ENCODE measurements at regions not wholly inside any gene's neighbourhood (a gene's known extent, or its start where the extent isn't known, plus 50 kb on each side); places are given as distances from the start of the nearest gene placed in this dataset.

DNA sequence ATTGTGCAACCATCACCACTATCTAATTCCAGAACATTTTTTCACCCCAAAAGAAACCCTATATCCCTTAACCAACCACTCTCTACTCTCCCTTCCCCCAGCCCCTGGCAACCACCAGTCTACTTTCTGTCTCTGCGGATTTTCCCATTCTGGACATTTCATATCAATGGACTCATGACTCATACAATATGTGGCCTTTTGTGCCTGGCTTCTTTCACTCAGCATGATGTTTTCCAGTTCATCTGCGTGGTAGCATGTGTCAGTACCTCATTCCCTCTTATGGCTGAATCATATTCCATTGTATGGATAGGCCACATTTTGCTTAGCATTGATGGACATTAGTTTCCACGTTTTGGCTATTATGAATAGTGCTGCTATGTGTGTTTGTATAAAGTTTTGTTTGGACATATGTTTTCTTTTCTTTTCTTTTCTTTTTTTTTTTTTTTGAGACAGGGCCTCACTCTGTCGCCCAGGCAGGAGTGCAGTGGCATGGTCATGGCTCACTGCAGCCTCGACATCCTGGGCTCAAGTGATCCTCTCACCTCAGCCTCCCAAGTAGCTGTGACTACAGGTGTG is 335.4 kb downstream of the BCOR start:
- TF ChIP-seq EZH2 (IDR thresholded peaks at IDR 0.05; ENCODE audit: borderline replicate concordance, low read length) = no peak
- TF ChIP-seq, protein P1, sequence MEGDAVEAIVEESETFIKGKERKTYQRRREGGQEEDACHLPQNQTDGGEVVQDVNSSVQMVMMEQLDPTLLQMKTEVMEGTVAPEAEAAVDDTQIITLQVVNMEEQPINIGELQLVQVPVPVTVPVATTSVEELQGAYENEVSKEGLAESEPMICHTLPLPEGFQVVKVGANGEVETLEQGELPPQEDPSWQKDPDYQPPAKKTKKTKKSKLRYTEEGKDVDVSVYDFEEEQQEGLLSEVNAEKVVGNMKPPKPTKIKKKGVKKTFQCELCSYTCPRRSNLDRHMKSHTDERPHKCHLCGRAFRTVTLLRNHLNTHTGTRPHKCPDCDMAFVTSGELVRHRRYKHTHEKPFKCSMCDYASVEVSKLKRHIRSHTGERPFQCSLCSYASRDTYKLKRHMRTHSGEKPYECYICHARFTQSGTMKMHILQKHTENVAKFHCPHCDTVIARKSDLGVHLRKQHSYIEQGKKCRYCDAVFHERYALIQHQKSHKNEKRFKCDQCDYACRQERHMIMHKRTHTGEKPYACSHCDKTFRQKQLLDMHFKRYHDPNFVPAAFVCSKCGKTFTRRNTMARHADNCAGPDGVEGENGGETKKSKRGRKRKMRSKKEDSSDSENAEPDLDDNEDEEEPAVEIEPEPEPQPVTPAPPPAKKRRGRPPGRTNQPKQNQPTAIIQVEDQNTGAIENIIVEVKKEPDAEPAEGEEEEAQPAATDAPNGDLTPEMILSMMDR (IDR thresholded peaks at IDR 0.05; ENCODE audit: low read length) = no peak
- H3K4me3 ChIP-seq (ENCODE audit: low read depth, low read length, poor library complexity, severe bottlenecking) = no peak overlapping the region
- no peak overlapping the region for H3K4me2 ChIP-seq (ENCODE audit: low read length)
- no peaks in the 10 kb centered on the region for H3K36me3 ChIP-seq (ENCODE audit: insufficient read depth, low read length)
- H3K9ac ChIP-seq (ENCODE audit: low read length) = no peak overlapping the region
- H4K20me1 ChIP-seq (ENCODE audit: insufficient read depth, low read length) = no peaks in the 10 kb centered on the region
- no peak overlapping the region for H2AFZ ChIP-seq (ENCODE audit: low read length)
- H3K27ac ChIP-seq (ENCODE audit: low read depth, low read length, poor library complexity, severe bottlenecking) = peak overlapping the region; percentile 100
- H3K9me2 ChIP-seq (ENCODE audit: low read depth, low read length) = no peaks in the 10 kb centered on the region
- 0 out of 2 replicates have a peak, but pooled peaks cover 4% of the 10 kb centered on the region for H3F3A ChIP-seq (ENCODE audit: insufficient read depth, low read length)
- H3K9me3 ChIP-seq (ENCODE audit: low read length) = no peaks in the 10 kb centered on the region
- no peaks in the 10 kb centered on the region for H3K79me2 ChIP-seq (ENCODE audit: insufficient read depth, low read length)
- peaks cover 95% of the 10 kb centered on the region for H3K4me1 ChIP-seq (ENCODE audit: insufficient read depth, low read length, severe bottlenecking)
- no peaks in the 10 kb centered on the region for H3K27me3 ChIP-seq (ENCODE audit: insufficient read depth, low read length)

DNA sequence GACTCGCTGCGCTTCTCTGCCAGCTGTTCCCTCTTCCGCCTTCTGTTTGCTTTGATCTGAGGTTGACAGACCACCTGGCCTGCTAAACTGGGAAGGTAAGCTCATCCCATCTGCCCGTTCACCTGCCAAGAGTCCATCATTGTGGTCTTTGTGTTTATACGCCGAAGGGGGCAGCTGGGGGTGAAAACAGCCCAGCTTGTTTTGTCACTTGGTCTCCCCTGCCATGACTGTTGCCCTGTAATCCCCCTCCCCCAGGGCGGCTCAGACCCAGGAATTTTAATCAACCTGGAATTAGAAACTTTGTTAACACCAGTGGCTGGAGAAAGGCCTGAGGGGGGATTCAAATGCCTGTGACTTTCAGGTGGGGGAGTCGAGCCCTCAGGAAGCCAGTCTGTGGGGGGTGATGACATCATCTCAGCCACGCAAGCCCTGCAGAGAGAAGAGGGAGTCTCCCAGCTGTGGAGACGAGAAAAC is 333.3 kb downstream of the BCOR start:
- TF ChIP-seq, protein P1 (IDR thresholded peaks at IDR 0.05; ENCODE audit: low read length) = no peak
- H3K27me3 ChIP-seq (ENCODE audit: insufficient read depth, low read length) = no peaks in the 10 kb centered on the region
- no peaks in the 10 kb centered on the region for H4K20me1 ChIP-seq (ENCODE audit: insufficient read depth, low read length)
- no peaks in the 10 kb centered on the region for H3K9me2 ChIP-seq (ENCODE audit: low read depth, low read length)
- no peaks in the 10 kb centered on the region for H3K9me3 ChIP-seq (ENCODE audit: low read length)
- H3K36me3 ChIP-seq (ENCODE audit: insufficient read depth, low read length) = no peaks in the 10 kb centered on the region
- 0 out of 2 replicates have a peak, but pooled peaks cover 4% of the 10 kb centered on the region for H3F3A ChIP-seq (ENCODE audit: insufficient read depth, low read length)
- H3K4me3 ChIP-seq (ENCODE audit: low read depth, low read length, poor library complexity, severe bottlenecking) = peak overlapping the region; percentile 32
- peak overlapping the region; percentile 56 for H3K9ac ChIP-seq (ENCODE audit: low read length)
- H3K27ac ChIP-seq (ENCODE audit: low read depth, low read length, poor library complexity, severe bottlenecking) = peak overlapping the region; percentile 98
- peaks cover 90% of the 10 kb centered on the region for H3K4me1 ChIP-seq (ENCODE audit: insufficient read depth, low read length, severe bottlenecking)
- H2AFZ ChIP-seq (ENCODE audit: low read length) = no peak overlapping the region
- peak overlapping the region; percentile 63 for H3K4me2 ChIP-seq (ENCODE audit: low read length)
- no peaks in the 10 kb centered on the region for H3K79me2 ChIP-seq (ENCODE audit: insufficient read depth, low read length)

DNA sequence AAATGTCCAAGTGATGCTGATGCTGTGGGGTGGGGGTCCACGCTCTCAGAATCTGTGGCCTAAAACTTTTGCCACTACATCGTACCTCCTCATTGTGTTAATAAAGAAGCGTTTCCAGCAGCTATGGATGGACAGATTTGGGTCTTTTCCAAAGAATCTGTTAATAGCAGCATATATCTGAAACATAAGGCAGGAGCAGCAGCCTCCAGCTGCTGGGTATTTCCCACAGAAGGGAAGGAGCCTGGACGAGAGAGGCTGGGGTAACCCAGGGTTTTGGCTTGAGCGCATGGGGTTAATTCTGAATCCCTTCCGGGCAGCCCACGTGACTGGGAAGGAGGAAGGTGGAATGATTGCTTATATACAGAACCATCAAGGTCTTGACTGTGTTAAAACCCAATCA is 332.4 kb downstream of the BCOR start:
- peak overlapping the region; percentile 32 for H3K4me3 ChIP-seq (ENCODE audit: low read depth, low read length, poor library complexity, severe bottlenecking)
- no peaks in the 10 kb centered on the region for H3K9me3 ChIP-seq (ENCODE audit: low read length)
- peak overlapping the region; percentile 98 for H3K27ac ChIP-seq (ENCODE audit: low read depth, low read length, poor library complexity, severe bottlenecking)
- H3K27me3 ChIP-seq (ENCODE audit: insufficient read depth, low read length) = no peaks in the 10 kb centered on the region
- TF ChIP-seq, protein P1 (IDR thresholded peaks at IDR 0.05; ENCODE audit: low read length) = no peak
- TF ChIP-seq EZH2 (IDR thresholded peaks at IDR 0.05; ENCODE audit: borderline replicate concordance, low read length) = no peak
- H3K79me2 ChIP-seq (ENCODE audit: insufficient read depth, low read length) = no peaks in the 10 kb centered on the region
- H3K9me2 ChIP-seq (ENCODE audit: low read depth, low read length) = no peaks in the 10 kb centered on the region
- H3K4me1 ChIP-seq (ENCODE audit: insufficient read depth, low read length, severe bottlenecking) = peaks cover 89% of the 10 kb centered on the region
- no peaks in the 10 kb centered on the region for H4K20me1 ChIP-seq (ENCODE audit: insufficient read depth, low read length)
- no peaks in the 10 kb centered on the region for H3K36me3 ChIP-seq (ENCODE audit: insufficient read depth, low read length)
- H2AFZ ChIP-seq (ENCODE audit: low read length) = no peak overlapping the region
- 0 out of 2 replicates have a peak, but pooled peaks cover 4% of the 10 kb centered on the region for H3F3A ChIP-seq (ENCODE audit: insufficient read depth, low read length)
- peak overlapping the region; percentile 56 for H3K9ac ChIP-seq (ENCODE audit: low read length)
- H3K4me2 ChIP-seq (ENCODE audit: low read length) = peak overlapping the region; percentile 63
